BLaER1 treated with 17β-estradiol and CSF1 and Interleukin-3, amounts not matched to agents 10 nM and 100 nM (cell line): ENCODE measurements at regions not wholly inside any gene's neighbourhood (a gene's known extent, or its start where the extent isn't known, plus 50 kb on each side); places are given as distances from the start of the nearest gene placed in this dataset.

ENCODE experiments used
- H3K27ac ChIP-seq, 11 experiments: shearing (Covaris generic); formaldehyde crosslinking; 2 replicates each; pipeline ENCODE4 v1.8.1; 2022
- H3K27me3 ChIP-seq, 11 experiments: shearing (Covaris generic); formaldehyde crosslinking; 2 replicates each; pipeline ENCODE4 v1.8.1; 2022
- H3K36me3 ChIP-seq, 11 experiments: shearing (Covaris generic); formaldehyde crosslinking; 2 replicates each; pipeline ENCODE4 v1.8.1; 2022
- H3K4me1 ChIP-seq, 10 experiments: shearing (Covaris generic); formaldehyde crosslinking; 2 replicates each; pipeline ENCODE4 v1.8.1; 2022
- H3K4me2 ChIP-seq, 11 experiments: shearing (Covaris generic); formaldehyde crosslinking; 2 replicates each; pipeline ENCODE4 v1.8.1; 2022
- H3K4me3 ChIP-seq, 10 experiments: shearing (Covaris generic); formaldehyde crosslinking; 2 replicates each; pipeline ENCODE4 v1.8.1; 2022
- H3K9ac ChIP-seq, 11 experiments: shearing (Covaris generic); formaldehyde crosslinking; 2 replicates each; pipeline ENCODE4 v1.8.1; 2022
- H3K9me3 ChIP-seq, 11 experiments: shearing (Covaris generic); formaldehyde crosslinking; replicated peaks in 1 of 11; 2 replicates each; pipeline ENCODE4 v1.8.1; 2022
- H4K20me1 ChIP-seq, 11 experiments: shearing (Covaris generic); formaldehyde crosslinking; 2 replicates each; pipeline ENCODE4 v1.8.1; 2022
- Cebpa-rat ChIP-seq, 11 experiments: shearing (Covaris generic); IDR thresholded peaks; 2 replicates each; pipeline ENCODE4 v1.8.1; 2022

GRCh38 chr1:239635276-239635675 is 248.9 kb downstream of the CHRM3 start:
- H4K20me1 ChIP-seq, result no peaks in the 10 kb centered on the region
- H3K9me3 ChIP-seq, result peaks cover 0 to 3% (median 0%) of the 10 kb centered on the region in 11 experiments; a peak in 1 of 22 replicates
- no peak for TF ChIP-seq Cebpa-rat (IDR thresholded peaks at IDR 0.05)
- H3K4me3 ChIP-seq, result no peak overlapping the region
- H3K36me3 ChIP-seq, result no peaks in the 10 kb centered on the region
- no peak overlapping the region for H3K9ac ChIP-seq
- no peak overlapping the region for H3K27ac ChIP-seq
- no peak overlapping the region for H3K4me2 ChIP-seq
- no peaks in the 10 kb centered on the region for H3K27me3 ChIP-seq
- no peaks in the 10 kb centered on the region for H3K4me1 ChIP-seq

- no peak overlapping the region for H3K27ac ChIP-seq
Measured at GRCh38 chr1:239636347-239636746, 250.0 kb downstream of the CHRM3 start.

GRCh38 chr1:239644604-239645003 is 258.2 kb downstream of the CHRM3 start:
- no peaks in the 10 kb centered on the region for H3K27me3 ChIP-seq
- H3K9me3 ChIP-seq, result peaks cover 0 to 4% (median 0%) of the 10 kb centered on the region in 11 experiments; a peak in 3 of 22 replicates
- H3K4me1 ChIP-seq, result peaks cover 0 to 7% (median 0%) of the 10 kb centered on the region in 10 experiments; a peak in 1 of 20 replicates
- H3K27ac ChIP-seq, result no peak overlapping the region
- no peaks in the 10 kb centered on the region for H4K20me1 ChIP-seq
- TF ChIP-seq Cebpa-rat (IDR thresholded peaks at IDR 0.05), result no peak
- no peak overlapping the region for H3K9ac ChIP-seq
- no peak overlapping the region for H3K4me3 ChIP-seq
- no peaks in the 10 kb centered on the region for H3K36me3 ChIP-seq
- no peak overlapping the region for H3K4me2 ChIP-seq

More at GRCh38 chr1:239636347-239636746, 250.0 kb downstream of the CHRM3 start:
- no peaks in the 10 kb centered on the region for H3K36me3 ChIP-seq
- no peak overlapping the region for H3K9ac ChIP-seq
- H3K27me3 ChIP-seq, result no peaks in the 10 kb centered on the region
- no peak overlapping the region for H3K4me2 ChIP-seq
- no peaks in the 10 kb centered on the region for H4K20me1 ChIP-seq
- no peak for TF ChIP-seq Cebpa-rat (IDR thresholded peaks at IDR 0.05)
- H3K4me1 ChIP-seq, result no peaks in the 10 kb centered on the region
- H3K9me3 ChIP-seq, result peaks cover 0 to 3% (median 0%) of the 10 kb centered on the region in 11 experiments; a peak in 1 of 22 replicates
- H3K4me3 ChIP-seq, result no peak overlapping the region

GRCh38 chr1:239647045-239647444 is 260.7 kb downstream of the CHRM3 start:
- Histone ChIP-seq H3K4me3 (no peak overlapping the region), H3K27me3 (no peaks in the 10 kb centered on the region), H3K4me1 (peaks cover 0 to 7% (median 0%) of the 10 kb centered on the region in 10 experiments; a peak in 1 of 20 replicates), H3K36me3 (no peaks in the 10 kb centered on the region), H4K20me1 (no peaks in the 10 kb centered on the region), H3K4me2 (no peak overlapping the region), H3K9me3 (peaks cover 0 to 4% (median 0%) of the 10 kb centered on the region in 11 experiments; a peak in 3 of 22 replicates), H3K27ac (no peak overlapping the region), H3K9ac (no peak overlapping the region)
- TF ChIP-seq Cebpa-rat (IDR thresholded peaks at IDR 0.05), result no peak

- H3K27ac ChIP-seq, result no peak overlapping the region
- H3K9ac ChIP-seq, result no peak overlapping the region
- H3K36me3 ChIP-seq, result no peaks in the 10 kb centered on the region
- H3K4me1 ChIP-seq, result peaks cover 0 to 7% (median 0%) of the 10 kb centered on the region in 10 experiments; a peak in 1 of 20 replicates
- peaks cover 0 to 4% (median 0%) of the 10 kb centered on the region in 11 experiments; a peak in 4 of 22 replicates for H3K9me3 ChIP-seq
- TF ChIP-seq Cebpa-rat (IDR thresholded peaks at IDR 0.05), result no peak
- no peaks in the 10 kb centered on the region for H3K27me3 ChIP-seq
- no peaks in the 10 kb centered on the region for H4K20me1 ChIP-seq
- no peak overlapping the region for H3K4me3 ChIP-seq
- peak overlapping the region in 1 of 11 experiments; percentile 9; a peak in 1 of 22 replicates for H3K4me2 ChIP-seq
Measured at GRCh38 chr1:239647964-239648632, 261.7 kb downstream of the CHRM3 start.

GRCh38 chr1:239655023-239655422 is 268.7 kb downstream of the CHRM3 start:
- H3K27me3 ChIP-seq, result no peaks in the 10 kb centered on the region
- H3K4me1 ChIP-seq, result peaks cover 13 to 22% (median 17%) of the 10 kb centered on the region in 10 experiments; a peak in 19 of 20 replicates
- no peaks in the 10 kb centered on the region for H4K20me1 ChIP-seq
- H3K9me3 ChIP-seq, result peaks cover 0 to 5% (median 0%) of the 10 kb centered on the region in 11 experiments; a peak in 1 of 22 replicates
- peak overlapping the region; percentile 37 to 71 (median 49); a peak in 21 of 22 replicates for H3K4me2 ChIP-seq
- no peak for TF ChIP-seq Cebpa-rat (IDR thresholded peaks at IDR 0.05)
- H3K9ac ChIP-seq, result no peak overlapping the region
- peak overlapping the region in 1 of 11 experiments; percentile 23; a peak in 1 of 22 replicates for H3K27ac ChIP-seq
- H3K36me3 ChIP-seq, result no peaks in the 10 kb centered on the region
- H3K4me3 ChIP-seq, result no peak overlapping the region

GRCh38 chr1:239657291-239657690 is 270.9 kb downstream of the CHRM3 start:
- H3K4me3 ChIP-seq, result no peak overlapping the region
- H3K9me3 ChIP-seq, result peaks cover 0 to 5% (median 0%) of the 10 kb centered on the region in 11 experiments; a peak in 1 of 22 replicates
- TF ChIP-seq Cebpa-rat (IDR thresholded peaks at IDR 0.05), result no peak
- H3K4me2 ChIP-seq, result no peak overlapping the region
- no peaks in the 10 kb centered on the region for H4K20me1 ChIP-seq
- peaks cover 13 to 22% (median 17%) of the 10 kb centered on the region in 10 experiments; a peak in 19 of 20 replicates for H3K4me1 ChIP-seq
- no peaks in the 10 kb centered on the region for H3K36me3 ChIP-seq
- no peak overlapping the region for H3K9ac ChIP-seq
- H3K27me3 ChIP-seq, result no peaks in the 10 kb centered on the region
- H3K27ac ChIP-seq, result no peak overlapping the region

GRCh38 chr1:239662950-239663349 is 276.6 kb downstream of the CHRM3 start:
- TF ChIP-seq Cebpa-rat (IDR thresholded peaks at IDR 0.05), result no peak
- peaks cover 0 to 15% (median 0%) of the 10 kb centered on the region in 11 experiments; a peak in 4 of 22 replicates for H3K9me3 ChIP-seq
- H3K4me2 ChIP-seq, result peak overlapping the region in 5 of 11 experiments; percentile 13 to 34 (median 25); a peak in 3 of 22 replicates
- H3K27me3 ChIP-seq, result no peaks in the 10 kb centered on the region
- H4K20me1 ChIP-seq, result no peaks in the 10 kb centered on the region
- H3K36me3 ChIP-seq, result no peaks in the 10 kb centered on the region
- no peak overlapping the region for H3K27ac ChIP-seq
- H3K9ac ChIP-seq, result no peak overlapping the region
- peaks cover 0 to 10% (median 0%) of the 10 kb centered on the region in 10 experiments; a peak in 3 of 20 replicates for H3K4me1 ChIP-seq
- H3K4me3 ChIP-seq, result no peak overlapping the region

- Histone ChIP-seq H3K4me3 (no peak overlapping the region), H3K9ac (no peak overlapping the region), H3K4me1 (no peaks in the 10 kb centered on the region), H3K9me3 (no peaks in the 10 kb centered on the region), H3K4me2 (no peak overlapping the region), H4K20me1 (no peaks in the 10 kb centered on the region), H3K36me3 (no peaks in the 10 kb centered on the region), H3K27me3 (no peaks in the 10 kb centered on the region), H3K27ac (no peak overlapping the region)
- TF ChIP-seq Cebpa-rat (IDR thresholded peaks at IDR 0.05), result no peak
Measured at GRCh38 chr1:239672256-239672655, 285.9 kb downstream of the CHRM3 start.
